GM21381 (cell line): ENCODE measurements at regions not wholly inside any gene's neighbourhood (a gene's known extent, or its start where the extent isn't known, plus 50 kb on each side); places are given as distances from the start of the nearest gene placed in this dataset.
"Not testable (repeated sequence)": the region's sequence is repeated elsewhere in the genome, so short reads cannot be mapped to it uniquely, and the experiment has no call there.

ENCODE experiments used
- ATAC-seq: cut with Tn5 transposase; IDR thresholded peaks from one replicate; pipeline ENCODE4 v1.9.1; 2021; ENCODE audit warnings: mild to moderate bottlenecking, moderate library complexity; ENCODE audit not compliant: unreplicated experiment

- ATAC-seq, result no peak
Measured at GRCh38 chr1:34367954-34368353, 191.2 kb downstream of the C1orf94 start.

- ATAC-seq, result no peak
Measured at GRCh38 chr1:34369701-34370455, 193.2 kb downstream of the C1orf94 start.

- no peak for ATAC-seq
Measured at GRCh38 chr1:34370748-34371147, 194.0 kb downstream of the C1orf94 start.

GRCh38 chr1:34371179-34371578 is 194.5 kb downstream of the C1orf94 start:
- ATAC-seq, result not testable (repeated sequence)

- no peak for ATAC-seq
Measured at GRCh38 chr1:34371829-34372532, 195.3 kb downstream of the C1orf94 start.

GRCh38 chr1:34372891-34373290 is 196.2 kb downstream of the C1orf94 start:
- no peak for ATAC-seq

- no peak for ATAC-seq
Measured at GRCh38 chr1:34373912-34374311, 197.2 kb downstream of the C1orf94 start.

GRCh38 chr1:34376531-34376930 is 199.8 kb downstream of the C1orf94 start:
- ATAC-seq, result no peak

- no peak for ATAC-seq
Measured at GRCh38 chr1:34378968-34379856, 202.5 kb downstream of the C1orf94 start.

- no peak for ATAC-seq
Measured at GRCh38 chr1:34379911-34380310, 203.2 kb downstream of the C1orf94 start.

GRCh38 chr1:34380526-34381124 is 203.9 kb downstream of the C1orf94 start:
- no peak for ATAC-seq

- no peak for ATAC-seq
Measured at GRCh38 chr1:34389974-34390373, 213.3 kb downstream of the C1orf94 start.

GRCh38 chr1:34396042-34396441 is 219.3 kb downstream of the C1orf94 start:
- no peak for ATAC-seq

- ATAC-seq, result no peak
Measured at GRCh38 chr1:34398241-34398915, 221.7 kb downstream of the C1orf94 start.

- ATAC-seq, result no peak
Measured at GRCh38 chr1:34398916-34399275, 222.2 kb downstream of the C1orf94 start.

GRCh38 chr1:34400675-34401074 is 224.0 kb downstream of the C1orf94 start:
- ATAC-seq, result no peak

- no peak for ATAC-seq
Measured at GRCh38 chr1:34403156-34403555, 226.4 kb downstream of the C1orf94 start.

- ATAC-seq, result no peak
Measured at GRCh38 chr1:34404804-34405203, 228.1 kb downstream of the C1orf94 start.

- no peak for ATAC-seq
Measured at GRCh38 chr1:34405266-34405959, 228.7 kb downstream of the C1orf94 start.

GRCh38 chr1:34406377-34406776 is 229.7 kb downstream of the C1orf94 start:
- no peak for ATAC-seq
